ENCODE measurements at regions not wholly inside any gene's neighbourhood (a gene's known extent, or its start where the extent isn't known, plus 50 kb on each side); places are given as distances from the start of the nearest gene placed in this dataset.

DNA sequence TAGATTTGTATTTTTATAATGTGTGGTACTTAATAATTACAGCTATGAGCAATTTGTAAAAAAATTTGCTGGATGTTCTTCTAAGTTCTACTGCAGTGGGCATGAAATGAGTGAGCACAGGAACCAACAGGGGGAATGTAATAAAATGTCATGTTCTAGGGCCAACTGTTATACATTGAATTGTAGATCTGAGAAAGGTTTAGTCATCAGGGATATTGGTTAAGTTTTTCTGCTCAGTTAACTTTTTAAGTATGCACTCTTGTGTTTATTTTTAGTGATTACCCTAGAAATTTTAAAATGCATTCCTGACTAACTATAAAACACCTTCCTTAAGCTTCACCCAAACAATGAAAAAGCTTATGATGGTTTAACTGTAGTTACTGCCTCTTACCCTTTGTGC, 101.8 kb downstream of the CAND1 start:
- intact Hi-C loops (cut with DNase I) = no loop called here
- Histone ChIP-seq H3K4me1 (no peaks in the 10 kb centered on the region), H3K4me3 (no peak overlapping the region), H3K9me3 (no peaks in the 10 kb centered on the region), H3K27ac (no peak overlapping the region), H3K36me3 (no peaks in the 10 kb centered on the region), H3K27me3 (no peaks in the 10 kb centered on the region)
- DNase-seq (no peak), ATAC-seq (no peak)
- TF ChIP-seq, protein P1, sequence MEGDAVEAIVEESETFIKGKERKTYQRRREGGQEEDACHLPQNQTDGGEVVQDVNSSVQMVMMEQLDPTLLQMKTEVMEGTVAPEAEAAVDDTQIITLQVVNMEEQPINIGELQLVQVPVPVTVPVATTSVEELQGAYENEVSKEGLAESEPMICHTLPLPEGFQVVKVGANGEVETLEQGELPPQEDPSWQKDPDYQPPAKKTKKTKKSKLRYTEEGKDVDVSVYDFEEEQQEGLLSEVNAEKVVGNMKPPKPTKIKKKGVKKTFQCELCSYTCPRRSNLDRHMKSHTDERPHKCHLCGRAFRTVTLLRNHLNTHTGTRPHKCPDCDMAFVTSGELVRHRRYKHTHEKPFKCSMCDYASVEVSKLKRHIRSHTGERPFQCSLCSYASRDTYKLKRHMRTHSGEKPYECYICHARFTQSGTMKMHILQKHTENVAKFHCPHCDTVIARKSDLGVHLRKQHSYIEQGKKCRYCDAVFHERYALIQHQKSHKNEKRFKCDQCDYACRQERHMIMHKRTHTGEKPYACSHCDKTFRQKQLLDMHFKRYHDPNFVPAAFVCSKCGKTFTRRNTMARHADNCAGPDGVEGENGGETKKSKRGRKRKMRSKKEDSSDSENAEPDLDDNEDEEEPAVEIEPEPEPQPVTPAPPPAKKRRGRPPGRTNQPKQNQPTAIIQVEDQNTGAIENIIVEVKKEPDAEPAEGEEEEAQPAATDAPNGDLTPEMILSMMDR (IDR thresholded peaks at IDR 0.05) = no peak

DNA sequence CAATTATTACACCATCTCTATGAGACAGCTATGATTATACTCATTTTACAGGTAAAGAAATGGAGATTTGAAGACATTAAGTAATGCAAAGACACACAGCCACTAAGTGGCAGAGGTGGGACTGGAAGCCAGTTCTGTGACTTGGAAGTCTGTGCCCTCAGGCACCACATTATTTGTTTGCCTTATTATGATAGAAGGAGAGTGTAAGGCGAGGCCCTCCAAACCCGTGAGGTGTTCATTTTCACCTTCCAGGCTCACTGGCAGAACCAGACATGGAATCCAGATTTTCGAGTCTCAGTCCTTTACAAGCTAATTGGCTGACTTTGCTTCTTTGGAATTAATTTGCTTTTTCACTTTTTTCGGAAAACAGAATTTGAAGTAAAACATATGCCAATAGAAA, 107.9 kb downstream of the CAND1 start:
- Histone ChIP-seq H3K4me1 (peaks cover 7% of the 10 kb centered on the region), H3K9me3 (no peaks in the 10 kb centered on the region), H3K27ac (no peak overlapping the region), H3K27me3 (no peaks in the 10 kb centered on the region), H3K4me3 (no peak overlapping the region), H3K36me3 (no peaks in the 10 kb centered on the region)
- no peak for DNase-seq
- intact Hi-C loops (cut with DNase I) = no loop called here
- TF ChIP-seq, protein P1 (IDR thresholded peaks at IDR 0.05) = no peak
- no peak for ATAC-seq

DNA sequence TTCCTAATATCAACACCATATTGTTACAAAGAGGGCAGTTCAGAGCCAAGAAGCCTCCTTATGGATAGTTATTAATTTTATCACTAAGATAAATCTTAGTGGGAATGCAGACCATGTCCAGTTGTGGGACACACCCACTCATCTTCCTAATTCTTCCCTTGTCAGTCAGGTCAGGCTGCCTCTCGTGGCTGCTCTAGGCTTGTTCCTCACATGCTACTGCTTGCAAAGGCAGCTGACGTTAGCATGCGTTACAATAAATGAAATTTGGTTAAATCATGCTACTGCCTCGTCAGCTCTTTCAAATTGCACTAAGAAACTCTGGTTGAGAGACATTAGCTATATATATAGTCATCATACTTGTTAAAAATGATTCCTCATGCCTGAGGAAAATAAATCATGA, 108.4 kb downstream of the CAND1 start:
- Histone ChIP-seq H3K27ac (no peak overlapping the region), H3K27me3 (no peaks in the 10 kb centered on the region), H3K4me1 (peaks cover 7% of the 10 kb centered on the region), H3K36me3 (no peaks in the 10 kb centered on the region), H3K9me3 (no peaks in the 10 kb centered on the region), H3K4me3 (no peak overlapping the region)
- DNase-seq = no peak
- intact Hi-C loops (cut with DNase I) = no loop called here
- no peak for ATAC-seq
- TF ChIP-seq, protein P1 (IDR thresholded peaks at IDR 0.05) = no peak

DNA sequence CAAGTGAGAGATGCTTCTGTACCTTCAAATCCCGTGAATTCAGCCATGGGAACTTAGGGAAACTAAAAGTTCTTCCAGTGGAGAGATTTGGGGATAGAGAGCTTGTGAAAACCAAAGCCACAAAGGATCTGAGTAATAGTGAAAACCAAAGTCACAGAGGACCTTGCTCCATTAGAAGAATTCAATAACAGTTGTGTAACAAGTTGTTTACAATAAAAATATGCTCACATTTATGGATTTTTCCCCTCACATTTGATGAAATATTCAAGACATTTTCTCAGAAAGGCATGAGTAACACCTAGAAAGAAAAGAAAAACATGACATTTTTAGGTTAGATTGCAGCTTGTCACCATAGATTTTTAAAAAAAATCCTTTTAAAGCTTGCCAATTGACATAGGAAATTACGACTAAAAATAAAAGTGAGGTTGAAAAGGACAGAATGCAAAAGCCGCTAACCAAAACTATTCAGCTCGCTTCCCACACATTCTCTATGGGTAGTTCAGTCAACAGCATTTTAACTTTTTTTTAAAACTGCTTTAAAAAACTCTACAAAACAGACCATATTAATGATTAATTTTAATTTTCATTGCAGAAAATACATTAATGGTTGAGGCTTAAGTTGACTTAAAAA, 113.2 kb downstream of the CAND1 start:
- TF ChIP-seq, protein P1 (IDR thresholded peaks at IDR 0.05) = no peak
- DNase-seq (no peak), ATAC-seq (no peak)
- H3K27ac ChIP-seq = peak overlapping the region; percentile 31
- peaks cover 7% of the 10 kb centered on the region for H3K4me1 ChIP-seq
- H3K27me3 ChIP-seq = no peaks in the 10 kb centered on the region
- intact Hi-C loops (cut with DNase I) = no loop called here
- no peaks in the 10 kb centered on the region for H3K36me3 ChIP-seq
- no peak overlapping the region for H3K4me3 ChIP-seq
- H3K9me3 ChIP-seq = no peaks in the 10 kb centered on the region

DNA sequence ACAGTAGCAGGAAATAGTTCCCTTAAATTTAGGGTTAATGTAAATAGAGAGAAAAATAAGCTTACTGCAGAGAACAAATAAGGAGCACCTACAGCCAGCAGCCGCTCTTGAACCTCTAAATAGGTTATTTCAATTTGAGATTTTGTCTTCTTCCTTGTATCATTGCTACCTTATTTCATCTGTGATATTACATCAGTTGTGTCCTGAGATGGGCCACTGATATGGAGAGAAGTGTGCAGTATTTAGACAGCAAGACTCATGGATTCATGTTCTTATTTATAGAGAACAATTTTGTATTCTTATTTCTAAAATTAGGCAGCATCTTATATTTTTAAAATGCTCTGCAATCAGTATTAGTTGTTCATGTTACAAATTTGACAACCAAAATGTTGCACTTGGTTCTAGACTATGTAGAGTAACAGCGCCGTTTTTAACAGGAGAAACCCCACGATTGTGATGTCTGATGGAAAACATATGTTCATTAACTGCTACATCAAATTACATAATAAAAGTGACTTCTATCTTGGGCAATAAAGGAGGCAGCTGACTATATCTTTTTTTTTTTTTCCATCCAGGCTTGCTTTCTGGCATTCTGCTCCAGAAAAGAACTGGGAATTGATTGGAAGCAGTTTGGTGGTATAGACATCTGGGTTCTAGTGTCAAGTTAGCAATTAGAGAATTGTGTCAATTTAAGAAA, 117.9 kb downstream of the CAND1 start:
- Histone ChIP-seq H3K4me3 (no peak overlapping the region), H3K27me3 (no peaks in the 10 kb centered on the region), H3K4me1 (peaks cover under 1% of the 10 kb centered on the region), H3K9me3 (no peaks in the 10 kb centered on the region), H3K27ac (no peak overlapping the region), H3K36me3 (no peaks in the 10 kb centered on the region)
- DNase-seq = no peak
- intact Hi-C loops (cut with DNase I) = no loop called here
- ATAC-seq = no peak
- TF ChIP-seq, protein P1 (IDR thresholded peaks at IDR 0.05) = no peak

Data from upper lobe of right lung (tissue), 1 donor.